HG03045 (cell line): ENCODE measurements at regions not wholly inside any gene's neighbourhood (a gene's known extent, or its start where the extent isn't known, plus 50 kb on each side); places are given as distances from the start of the nearest gene placed in this dataset.
"Not testable (repeated sequence)": the region's sequence is repeated elsewhere in the genome, so short reads cannot be mapped to it uniquely, and the experiment has no call there.

Experiments used
- ATAC-seq: cut with Tn5 transposase; IDR thresholded peaks from one replicate; pipeline ENCODE4 v1.9.1; 2021; ENCODE audit warnings: mild to moderate bottlenecking, moderate library complexity; ENCODE audit not compliant: unreplicated experiment

- no peak for ATAC-seq
Measured at GRCh38 chr5:126274076-126274762, 149.0 kb upstream of the GRAMD2B start.

- ATAC-seq = no peak
Measured at GRCh38 chr5:126274763-126275125, 148.5 kb upstream of the GRAMD2B start.

- ATAC-seq = no peak
Measured at GRCh38 chr5:126277762-126278161, 145.4 kb upstream of the GRAMD2B start.

GRCh38 chr5:126280343-126280742 is 142.9 kb upstream of the GRAMD2B start:
- ATAC-seq = no peak

GRCh38 chr5:126280846-126281245 is 142.4 kb upstream of the GRAMD2B start:
- ATAC-seq = no peak

- ATAC-seq = no peak
Measured at GRCh38 chr5:126284977-126285696, 138.1 kb upstream of the GRAMD2B start.

- ATAC-seq = not testable (repeated sequence)
Measured at GRCh38 chr5:126296121-126296520, 127.1 kb upstream of the GRAMD2B start.

GRCh38 chr5:126300293-126300692 is 122.9 kb upstream of the GRAMD2B start:
- no peak for ATAC-seq

- ATAC-seq = no peak
Measured at GRCh38 chr5:126301056-126301455, 122.2 kb upstream of the GRAMD2B start.

GRCh38 chr5:126309860-126310259 is 113.3 kb upstream of the GRAMD2B start:
- no peak for ATAC-seq

- ATAC-seq = no peak
Measured at GRCh38 chr5:126311766-126312165, 111.4 kb upstream of the GRAMD2B start.

GRCh38 chr5:126315341-126315740 is 107.9 kb upstream of the GRAMD2B start:
- ATAC-seq = no peak

GRCh38 chr5:126332326-126332725 is 90.9 kb upstream of the GRAMD2B start:
- no peak for ATAC-seq

- ATAC-seq = no peak
Measured at GRCh38 chr5:126334760-126335159, 88.4 kb upstream of the GRAMD2B start.

- ATAC-seq = no peak
Measured at GRCh38 chr5:126335886-126336285, 87.3 kb upstream of the GRAMD2B start.

GRCh38 chr5:126338635-126339034 is 84.6 kb upstream of the GRAMD2B start:
- ATAC-seq = no peak

- no peak for ATAC-seq
Measured at GRCh38 chr5:126339215-126339805, 83.9 kb upstream of the GRAMD2B start.

GRCh38 chr5:126341906-126342630 is 81.1 kb upstream of the GRAMD2B start:
- ATAC-seq = no peak

- no peak for ATAC-seq
Measured at GRCh38 chr5:126348855-126349635, 74.2 kb upstream of the GRAMD2B start.

GRCh38 chr5:126351153-126351552 is 72.1 kb upstream of the GRAMD2B start:
- ATAC-seq = no peak
